Vagina (tissue), 2 donors: ENCODE measurements at regions not wholly inside any gene's neighbourhood (a gene's known extent, or its start where the extent isn't known, plus 50 kb on each side); places are given as distances from the start of the nearest gene placed in this dataset.

Source experiments
- DNase-seq, 2 donors: peaks; one replicate each; pipeline ENCODE4 v3.0.0-alpha.2; 2017; ENCODE audit errors: extremely low spot score in 2 of 2
- H3K27ac ChIP-seq: fragments of 200-600 bp; sonication (generic); one replicate; pipeline ENCODE4 v1.5.1; 2019
- H3K27me3 ChIP-seq: fragments of 200-600 bp; sonication (generic); one replicate; pipeline ENCODE4 v1.5.1; 2019
- H3K36me3 ChIP-seq, 2 donors: fragments of 200-600 bp; sonication (generic); one replicate each; pipeline ENCODE4 v1.5.1; 2017 to 2019
- H3K4me1 ChIP-seq: fragments of 200-600 bp; sonication (generic); one replicate; pipeline ENCODE4 v1.5.1; 2019
- H3K4me3 ChIP-seq, 2 donors: fragments of 200-600 bp; sonication (generic); 1 replicate in 1 of 2; 2 replicates in 1 of 2; pipeline ENCODE4 v1.5.1; 2016 to 2019
- H3K9me3 ChIP-seq: fragments of 200-600 bp; sonication (generic); one replicate; pipeline ENCODE4 v1.5.1; 2019
- POLR2A ChIP-seq, 2 donors: fragments of 450-650 bp; IDR thresholded peaks; one replicate each; pipeline ENCODE4 v1.6.1; 2017; ENCODE audit warnings: antibody characterized with exemption in 2 of 2, mild to moderate bottlenecking in 2 of 2, moderate library complexity in 2 of 2
- POLR2AphosphoS5 ChIP-seq, 2 donors: sonication (generic); formaldehyde crosslinking; IDR thresholded peaks; one replicate each; pipeline ENCODE4 v1.9.0; 2017; ENCODE audit warnings: antibody characterized with exemption in 2 of 2, mild to moderate bottlenecking in 2 of 2, low read depth in 1 of 2; ENCODE audit not compliant: insufficient read depth in 1 of 2
- intact Hi-C: fragments of 100-400 bp; cut with DNase I; formaldehyde crosslinking; loops from one replicate; pipeline ENCODE4 v1.15.1; 2023
- TF ChIP-seq, protein P1 (sequence below), 3 experiments: fragments of 450-650 bp in 2 of 3; fragments of 200-600 bp in 1 of 3; sonication (generic) in 1 of 3; IDR thresholded peaks; one replicate each; pipeline ENCODE4 v1.5.1; 2017 to 2019; ENCODE audit warnings: antibody characterized with exemption in 3 of 3, mild to moderate bottlenecking in 2 of 3, moderate library complexity in 2 of 3

DNA sequence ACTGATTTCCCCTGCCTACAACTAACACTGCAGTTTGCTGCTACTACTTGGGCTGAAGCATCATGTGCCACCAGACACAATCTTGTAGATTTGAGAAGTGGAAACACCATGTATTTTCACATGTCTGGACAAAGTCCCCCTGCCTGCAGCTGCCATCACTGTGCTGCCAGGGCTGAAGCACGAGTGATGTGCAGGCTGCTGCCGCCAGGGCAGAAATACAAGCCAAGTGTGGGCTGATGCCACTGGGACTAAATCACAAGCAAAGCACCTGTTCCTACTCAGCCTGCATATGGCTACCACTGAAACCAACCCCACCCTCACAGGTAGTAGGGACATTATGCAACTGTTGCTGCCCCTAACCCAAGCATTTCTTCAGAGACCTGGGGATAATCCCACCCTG is 179.5 kb upstream of the SLC35G4 start:
- no peak for DNase-seq
- intact Hi-C loops, result no loop called here
- H3K4me3 ChIP-seq, result no peak overlapping the region
- no peaks in the 10 kb centered on the region for H3K4me1 ChIP-seq
- no peak overlapping the region for H3K27ac ChIP-seq
- no peaks in the 10 kb centered on the region for H3K9me3 ChIP-seq
- no peaks in the 10 kb centered on the region for H3K36me3 ChIP-seq
- no peak for TF ChIP-seq POLR2A (IDR thresholded peaks at IDR 0.05)
- TF ChIP-seq, protein P1, sequence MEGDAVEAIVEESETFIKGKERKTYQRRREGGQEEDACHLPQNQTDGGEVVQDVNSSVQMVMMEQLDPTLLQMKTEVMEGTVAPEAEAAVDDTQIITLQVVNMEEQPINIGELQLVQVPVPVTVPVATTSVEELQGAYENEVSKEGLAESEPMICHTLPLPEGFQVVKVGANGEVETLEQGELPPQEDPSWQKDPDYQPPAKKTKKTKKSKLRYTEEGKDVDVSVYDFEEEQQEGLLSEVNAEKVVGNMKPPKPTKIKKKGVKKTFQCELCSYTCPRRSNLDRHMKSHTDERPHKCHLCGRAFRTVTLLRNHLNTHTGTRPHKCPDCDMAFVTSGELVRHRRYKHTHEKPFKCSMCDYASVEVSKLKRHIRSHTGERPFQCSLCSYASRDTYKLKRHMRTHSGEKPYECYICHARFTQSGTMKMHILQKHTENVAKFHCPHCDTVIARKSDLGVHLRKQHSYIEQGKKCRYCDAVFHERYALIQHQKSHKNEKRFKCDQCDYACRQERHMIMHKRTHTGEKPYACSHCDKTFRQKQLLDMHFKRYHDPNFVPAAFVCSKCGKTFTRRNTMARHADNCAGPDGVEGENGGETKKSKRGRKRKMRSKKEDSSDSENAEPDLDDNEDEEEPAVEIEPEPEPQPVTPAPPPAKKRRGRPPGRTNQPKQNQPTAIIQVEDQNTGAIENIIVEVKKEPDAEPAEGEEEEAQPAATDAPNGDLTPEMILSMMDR (IDR thresholded peaks at IDR 0.05), result no peak
- TF ChIP-seq POLR2AphosphoS5 (IDR thresholded peaks at IDR 0.05; ENCODE audit: insufficient read depth in 1 of 2, low read depth in 1 of 2), result no peak
- no peaks in the 10 kb centered on the region for H3K27me3 ChIP-seq

DNA sequence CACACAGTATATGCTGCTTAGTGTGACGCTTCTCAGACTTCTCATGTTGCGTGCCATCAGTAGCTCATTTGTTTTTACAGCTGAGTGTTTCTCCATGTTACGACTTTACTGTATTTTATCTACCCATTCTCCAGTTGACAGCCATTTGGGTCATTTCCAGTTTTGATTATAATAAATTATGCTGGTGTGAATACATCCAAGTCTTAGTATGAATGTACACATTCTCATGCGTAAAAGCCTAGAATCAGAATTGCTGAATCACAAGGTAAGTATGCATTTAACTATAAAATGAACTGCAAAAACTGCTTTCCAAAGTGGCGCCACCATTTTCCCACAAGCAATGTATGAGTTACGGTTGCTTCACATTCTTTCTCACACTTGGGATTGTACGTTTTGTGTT is 184.2 kb upstream of the SLC35G4 start:
- Histone ChIP-seq H3K4me3 (no peak overlapping the region), H3K27ac (no peak overlapping the region), H3K27me3 (no peaks in the 10 kb centered on the region), H3K36me3 (no peaks in the 10 kb centered on the region), H3K4me1 (no peaks in the 10 kb centered on the region), H3K9me3 (no peaks in the 10 kb centered on the region)
- intact Hi-C loops, result no loop called here
- DNase-seq, result no peak
- TF ChIP-seq, protein P1 (IDR thresholded peaks at IDR 0.05), result no peak
- no peak for TF ChIP-seq POLR2AphosphoS5 (IDR thresholded peaks at IDR 0.05; ENCODE audit: insufficient read depth in 1 of 2, low read depth in 1 of 2)

DNA sequence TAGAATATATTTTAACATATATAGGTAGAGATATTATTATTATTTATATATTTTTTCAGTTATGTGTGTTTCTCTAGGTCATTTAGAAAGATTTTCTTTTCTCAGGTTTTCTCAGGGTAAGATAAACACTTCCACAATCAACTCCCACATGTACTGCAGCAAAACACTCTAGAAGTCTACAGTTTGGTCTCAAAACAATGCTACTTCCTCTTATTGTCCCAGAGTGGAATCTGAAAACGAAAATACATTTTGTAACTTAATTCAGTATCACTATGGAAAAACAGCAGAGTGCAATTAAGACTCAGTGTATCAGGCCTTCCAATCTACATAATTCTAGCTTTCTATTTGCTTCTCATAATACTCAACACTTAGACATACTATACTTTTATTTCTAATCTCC is 190.1 kb upstream of the SLC35G4 start:
- TF ChIP-seq, protein P1 (IDR thresholded peaks at IDR 0.05), result no peak
- TF ChIP-seq POLR2AphosphoS5 (IDR thresholded peaks at IDR 0.05; ENCODE audit: insufficient read depth in 1 of 2, low read depth in 1 of 2) (no peak), POLR2A (IDR thresholded peaks at IDR 0.05) (no peak)
- H3K27me3 ChIP-seq, result no peaks in the 10 kb centered on the region
- H3K36me3 ChIP-seq, result no peaks in the 10 kb centered on the region
- H3K4me3 ChIP-seq, result no peak overlapping the region
- intact Hi-C loops, result no loop called here
- H3K27ac ChIP-seq, result no peak overlapping the region
- no peaks in the 10 kb centered on the region for H3K9me3 ChIP-seq
- no peak for DNase-seq
- no peaks in the 10 kb centered on the region for H3K4me1 ChIP-seq

DNA sequence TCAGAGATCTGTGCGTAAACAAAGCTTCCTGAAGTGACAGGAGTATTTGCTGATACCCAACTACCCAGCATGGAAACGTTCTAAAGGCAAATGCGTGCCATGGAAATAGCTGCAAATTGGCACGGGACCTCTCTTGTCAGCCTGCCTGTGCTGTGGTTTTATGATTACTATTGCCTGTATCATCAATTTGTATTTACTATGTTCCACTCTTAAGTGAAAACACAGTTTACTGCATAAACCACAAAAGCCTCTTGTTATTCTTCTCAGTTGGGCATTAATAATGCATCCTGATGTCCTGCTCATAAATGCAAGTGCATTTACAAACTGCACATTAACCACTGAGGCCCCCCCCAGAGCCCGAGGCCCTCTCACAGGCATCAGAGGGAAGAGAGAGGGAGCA is 196.6 kb upstream of the SLC35G4 start:
- Histone ChIP-seq H3K9me3 (no peaks in the 10 kb centered on the region), H3K36me3 (no peaks in the 10 kb centered on the region), H3K27ac (no peak overlapping the region), H3K4me1 (no peaks in the 10 kb centered on the region), H3K27me3 (no peaks in the 10 kb centered on the region), H3K4me3 (no peak overlapping the region)
- DNase-seq, result no peak
- intact Hi-C loops, result no loop called here
- TF ChIP-seq POLR2A (IDR thresholded peaks at IDR 0.05) (no peak), POLR2AphosphoS5 (IDR thresholded peaks at IDR 0.05; ENCODE audit: insufficient read depth in 1 of 2, low read depth in 1 of 2) (no peak)
- TF ChIP-seq, protein P1 (IDR thresholded peaks at IDR 0.05), result no peak

DNA sequence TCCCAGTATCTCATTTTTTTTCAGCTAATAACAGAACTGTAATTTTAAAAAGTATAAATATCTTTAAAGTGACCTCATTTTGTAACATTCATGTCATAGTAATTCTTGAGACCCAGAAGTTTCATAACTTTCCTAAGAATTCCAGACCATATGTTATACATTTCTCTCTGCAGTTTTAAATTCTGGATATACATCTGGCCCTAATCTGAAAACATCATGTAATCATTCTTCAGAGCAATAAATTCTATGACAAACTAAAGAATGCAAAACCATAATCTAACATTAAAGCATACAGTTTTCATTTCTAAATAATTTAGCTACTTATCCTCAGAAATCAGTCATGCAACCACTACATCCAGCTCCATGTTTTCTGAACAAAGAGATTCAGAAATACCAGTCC is 198.3 kb upstream of the SLC35G4 start:
- TF ChIP-seq POLR2AphosphoS5 (IDR thresholded peaks at IDR 0.05; ENCODE audit: insufficient read depth in 1 of 2, low read depth in 1 of 2), result no peak
- TF ChIP-seq, protein P1 (IDR thresholded peaks at IDR 0.05), result no peak
- no peak for TF ChIP-seq POLR2A (IDR thresholded peaks at IDR 0.05)
- H3K27ac ChIP-seq, result no peak overlapping the region
- no peaks in the 10 kb centered on the region for H3K9me3 ChIP-seq
- no peak overlapping the region for H3K4me3 ChIP-seq
- H3K36me3 ChIP-seq, result no peaks in the 10 kb centered on the region
- H3K4me1 ChIP-seq, result no peaks in the 10 kb centered on the region
- intact Hi-C loops, result no loop called here
- H3K27me3 ChIP-seq, result no peaks in the 10 kb centered on the region
- no peak for DNase-seq
